CD8-positive, alpha-beta memory T cell (primary cell): ENCODE measurements at regions not wholly inside any gene's neighbourhood (a gene's known extent, or its start where the extent isn't known, plus 50 kb on each side); places are given as distances from the start of the nearest gene placed in this dataset.

Experiments
- CTCF ChIA-PET: fragments of 350-600 bp; sonication (Branson Sonifier 250); formaldehyde crosslinking; loops from one replicate; lab custom pipeline; 2021; ENCODE audit warnings: antibody characterized with exemption; lab: Charles Lee
- POLR2A ChIA-PET: fragments of 350-600 bp; sonication (Branson Sonifier 250); formaldehyde crosslinking; loops from one replicate; lab custom pipeline; 2021; ENCODE audit warnings: antibody characterized with exemption; lab: Charles Lee
- DNase-seq, 5 donors: peaks; one replicate each; pipeline versions ENCODE4 v3.0.0 to v3.0.0-alpha.2; 2020 to 2022; ENCODE audit warnings: mixed read lengths in 1 of 5
- H3K27ac ChIP-seq: one replicate; pipeline ENCODE4 v1.7.0; 2013; ENCODE audit warnings: low read depth, mild to moderate bottlenecking, low read length, moderate library complexity
- H3K27me3 ChIP-seq: 2 replicates; pipeline ENCODE4 v1.7.0; 2013; ENCODE audit warnings: low read length, mild to moderate bottlenecking; ENCODE audit not compliant: insufficient read depth, poor library complexity, severe bottlenecking
- H3K36me3 ChIP-seq: 2 replicates; pipeline ENCODE4 v1.7.0; 2013; ENCODE audit warnings: mild to moderate bottlenecking, low read length, moderate library complexity; ENCODE audit not compliant: insufficient read depth
- H3K4me1 ChIP-seq: 2 replicates; pipeline ENCODE4 v1.7.0; 2013; ENCODE audit warnings: mild to moderate bottlenecking, low read length, moderate library complexity; ENCODE audit not compliant: insufficient read depth
- H3K4me3 ChIP-seq: 2 replicates; pipeline ENCODE4 v1.7.0; 2013; ENCODE audit warnings: mild to moderate bottlenecking, low read length
- H3K9me3 ChIP-seq: 2 replicates; pipeline ENCODE4 v1.7.0; 2013; ENCODE audit warnings: mild to moderate bottlenecking, low read length
- H3K27ac Mint-ChIP-seq, 8 donors: one replicate each; pipeline ENCODE4 v1.8.0; 2020 to 2021; ENCODE audit warnings: mixed read lengths in 8 of 8, mild to moderate bottlenecking in 6 of 8, inconsistent platforms in 3 of 8, moderate library complexity in 3 of 8
- H3K27me3 Mint-ChIP-seq, 2 donors: one replicate each; pipeline ENCODE4 v1.8.0; 2020 to 2021; ENCODE audit warnings: mixed read lengths in 2 of 2, mild to moderate bottlenecking in 1 of 2, moderate library complexity in 1 of 2
- H3K36me3 Mint-ChIP-seq, 3 donors: one replicate each; pipeline ENCODE4 v1.8.0; 2020 to 2021; ENCODE audit warnings: mixed read lengths in 3 of 3, inconsistent platforms in 1 of 3, mild to moderate bottlenecking in 1 of 3
- H3K4me1 Mint-ChIP-seq, 3 donors: one replicate each; pipeline ENCODE4 v1.8.0; 2020 to 2021; ENCODE audit warnings: mixed read lengths in 3 of 3, inconsistent platforms in 1 of 3, mild to moderate bottlenecking in 1 of 3
- H3K4me3 Mint-ChIP-seq, 7 donors: one replicate each; pipeline ENCODE4 v1.8.0; 2020 to 2021; ENCODE audit warnings: mixed read lengths in 7 of 7, mild to moderate bottlenecking in 6 of 7, moderate library complexity in 4 of 7, inconsistent platforms in 2 of 7
- H3K9me3 Mint-ChIP-seq, 5 donors: one replicate each; pipeline ENCODE4 v1.8.0; 2020 to 2022; ENCODE audit warnings: mixed read lengths in 5 of 5, mild to moderate bottlenecking in 3 of 5, moderate library complexity in 2 of 5, inconsistent platforms in 1 of 5

- Histone ChIP-seq H3K4me3 (no peak overlapping the region), H3K4me1 (no peaks in the 10 kb centered on the region), H3K9me3 (no peaks in the 10 kb centered on the region), H3K27me3 (no peaks in the 10 kb centered on the region), H3K36me3 (no peaks in the 10 kb centered on the region), H3K27ac (no peak overlapping the region)
- no peaks in the 10 kb centered on the region for H3K4me1 Mint-ChIP-seq
- ChIA-PET POLR2A (no interaction called here), CTCF (no interaction called here)
- H3K4me3 Mint-ChIP-seq = no peak overlapping the region
- H3K36me3 Mint-ChIP-seq = no peaks in the 10 kb centered on the region
- no peak overlapping the region for H3K27ac Mint-ChIP-seq
- H3K9me3 Mint-ChIP-seq = peaks cover 0 to 3% (median 0%) of the 10 kb centered on the region in 5 donors
- peaks cover 7 to 17% of the 10 kb centered on the region in 2 donors for H3K27me3 Mint-ChIP-seq
- DNase-seq = no peak
Measured at GRCh38 chr10:10865303-10865702, 152.4 kb upstream of the CELF2 start.

- no peak overlapping the region for H3K27ac ChIP-seq
- H3K4me3 ChIP-seq = no peak overlapping the region
- H3K27me3 ChIP-seq = no peaks in the 10 kb centered on the region
- DNase-seq = no peak
- H3K4me1 Mint-ChIP-seq = no peaks in the 10 kb centered on the region
- no peak overlapping the region for H3K4me3 Mint-ChIP-seq
- no peaks in the 10 kb centered on the region for H3K9me3 ChIP-seq
- H3K9me3 Mint-ChIP-seq = no peaks in the 10 kb centered on the region
- H3K36me3 ChIP-seq = no peaks in the 10 kb centered on the region
- no peaks in the 10 kb centered on the region for H3K4me1 ChIP-seq
- CTCF ChIA-PET = no interaction called here
- no peak overlapping the region for H3K27ac Mint-ChIP-seq
- POLR2A ChIA-PET = no interaction called here
- peaks cover 10 to 22% of the 10 kb centered on the region in 2 donors for H3K27me3 Mint-ChIP-seq
- H3K36me3 Mint-ChIP-seq = peaks cover 0 to 4% (median 0%) of the 10 kb centered on the region in 3 donors
Measured at GRCh38 chr10:10865913-10866312, 151.8 kb upstream of the CELF2 start.

GRCh38 chr10:10869592-10869991, 148.1 kb upstream of the CELF2 start:
- Mint-ChIP-seq H3K27ac (no peak overlapping the region), H3K27me3 (peaks cover 17 to 25% of the 10 kb centered on the region in 2 donors), H3K9me3 (no peaks in the 10 kb centered on the region), H3K4me1 (no peaks in the 10 kb centered on the region), H3K4me3 (no peak overlapping the region), H3K36me3 (peaks cover 0 to 5% (median 0%) of the 10 kb centered on the region in 3 donors)
- no peak overlapping the region for H3K4me3 ChIP-seq
- DNase-seq = no peak
- no peaks in the 10 kb centered on the region for H3K27me3 ChIP-seq
- H3K4me1 ChIP-seq = no peaks in the 10 kb centered on the region
- POLR2A ChIA-PET = no interaction called here
- CTCF ChIA-PET = no interaction called here
- H3K27ac ChIP-seq = no peak overlapping the region
- H3K9me3 ChIP-seq = no peaks in the 10 kb centered on the region
- H3K36me3 ChIP-seq = no peaks in the 10 kb centered on the region

- POLR2A ChIA-PET = no interaction called here
- Histone ChIP-seq H3K4me3 (no peak overlapping the region), H3K4me1 (no peaks in the 10 kb centered on the region), H3K27ac (no peak overlapping the region), H3K36me3 (no peaks in the 10 kb centered on the region), H3K27me3 (no peaks in the 10 kb centered on the region), H3K9me3 (no peaks in the 10 kb centered on the region)
- H3K36me3 Mint-ChIP-seq = peaks cover 0 to 5% (median 0%) of the 10 kb centered on the region in 3 donors
- H3K4me3 Mint-ChIP-seq = no peak overlapping the region
- peaks cover 17 to 23% of the 10 kb centered on the region in 2 donors for H3K27me3 Mint-ChIP-seq
- CTCF ChIA-PET = no interaction called here
- H3K9me3 Mint-ChIP-seq = no peaks in the 10 kb centered on the region
- H3K4me1 Mint-ChIP-seq = no peaks in the 10 kb centered on the region
- no peak overlapping the region for H3K27ac Mint-ChIP-seq
- no peak for DNase-seq
Measured at GRCh38 chr10:10870523-10871241, 147.0 kb upstream of the CELF2 start.

- peaks cover 17 to 23% of the 10 kb centered on the region in 2 donors for H3K27me3 Mint-ChIP-seq
- ChIA-PET POLR2A (no interaction called here), CTCF (no interaction called here)
- no peak overlapping the region for H3K27ac Mint-ChIP-seq
- no peaks in the 10 kb centered on the region for H3K4me1 Mint-ChIP-seq
- H3K27ac ChIP-seq = no peak overlapping the region
- no peaks in the 10 kb centered on the region for H3K36me3 ChIP-seq
- no peak overlapping the region for H3K4me3 ChIP-seq
- no peak overlapping the region for H3K4me3 Mint-ChIP-seq
- no peaks in the 10 kb centered on the region for H3K9me3 Mint-ChIP-seq
- no peak for DNase-seq
- H3K27me3 ChIP-seq = no peaks in the 10 kb centered on the region
- H3K9me3 ChIP-seq = no peaks in the 10 kb centered on the region
- H3K36me3 Mint-ChIP-seq = peaks cover 0 to 5% (median 0%) of the 10 kb centered on the region in 3 donors
- H3K4me1 ChIP-seq = no peaks in the 10 kb centered on the region
Measured at GRCh38 chr10:10871352-10871751, 146.3 kb upstream of the CELF2 start.

GRCh38 chr10:10872035-10872673, 145.5 kb upstream of the CELF2 start:
- ChIA-PET POLR2A (no interaction called here), CTCF (no interaction called here)
- Histone ChIP-seq H3K36me3 (no peaks in the 10 kb centered on the region), H3K27ac (no peak overlapping the region), H3K27me3 (no peaks in the 10 kb centered on the region), H3K4me1 (no peaks in the 10 kb centered on the region), H3K4me3 (no peak overlapping the region), H3K9me3 (no peaks in the 10 kb centered on the region)
- no peaks in the 10 kb centered on the region for H3K9me3 Mint-ChIP-seq
- H3K27ac Mint-ChIP-seq = no peak overlapping the region
- peaks cover 17 to 27% of the 10 kb centered on the region in 2 donors for H3K27me3 Mint-ChIP-seq
- peaks cover 0 to 5% (median 0%) of the 10 kb centered on the region in 3 donors for H3K36me3 Mint-ChIP-seq
- DNase-seq = no peak
- H3K4me1 Mint-ChIP-seq = no peaks in the 10 kb centered on the region
- no peak overlapping the region for H3K4me3 Mint-ChIP-seq

GRCh38 chr10:10872764-10873163, 144.9 kb upstream of the CELF2 start:
- ChIA-PET POLR2A (no interaction called here), CTCF (no interaction called here)
- H3K9me3 Mint-ChIP-seq = no peaks in the 10 kb centered on the region
- H3K36me3 ChIP-seq = no peaks in the 10 kb centered on the region
- peaks cover 0 to 5% (median 0%) of the 10 kb centered on the region in 3 donors for H3K36me3 Mint-ChIP-seq
- H3K27ac Mint-ChIP-seq = no peak overlapping the region
- no peak overlapping the region for H3K27ac ChIP-seq
- DNase-seq = no peak
- no peak overlapping the region for H3K4me3 Mint-ChIP-seq
- no peak overlapping the region for H3K4me3 ChIP-seq
- H3K4me1 Mint-ChIP-seq = no peaks in the 10 kb centered on the region
- no peaks in the 10 kb centered on the region for H3K27me3 ChIP-seq
- peaks cover 16 to 27% of the 10 kb centered on the region in 2 donors for H3K27me3 Mint-ChIP-seq
- no peaks in the 10 kb centered on the region for H3K9me3 ChIP-seq
- H3K4me1 ChIP-seq = no peaks in the 10 kb centered on the region

- no peak overlapping the region for H3K27ac ChIP-seq
- H3K4me1 ChIP-seq = no peaks in the 10 kb centered on the region
- no peaks in the 10 kb centered on the region for H3K9me3 ChIP-seq
- H3K9me3 Mint-ChIP-seq = no peaks in the 10 kb centered on the region
- peaks cover 0 to 5% (median 0%) of the 10 kb centered on the region in 3 donors for H3K36me3 Mint-ChIP-seq
- no peak overlapping the region for H3K4me3 ChIP-seq
- H3K27me3 Mint-ChIP-seq = peaks cover 12 to 27% of the 10 kb centered on the region in 2 donors
- CTCF ChIA-PET = no interaction called here
- no peak overlapping the region for H3K4me3 Mint-ChIP-seq
- no peaks in the 10 kb centered on the region for H3K36me3 ChIP-seq
- H3K27me3 ChIP-seq = no peaks in the 10 kb centered on the region
- POLR2A ChIA-PET = no interaction called here
- DNase-seq = no peak
- H3K27ac Mint-ChIP-seq = no peak overlapping the region
- no peaks in the 10 kb centered on the region for H3K4me1 Mint-ChIP-seq
Measured at GRCh38 chr10:10873289-10873688, 144.4 kb upstream of the CELF2 start.
